Vagina (tissue), 2 donors: ENCODE measurements at regions not wholly inside any gene's neighbourhood (a gene's known extent, or its start where the extent isn't known, plus 50 kb on each side); places are given as distances from the start of the nearest gene placed in this dataset.

ENCODE experiments used
- DNase-seq, 2 donors: peaks; one replicate each; pipeline ENCODE4 v3.0.0-alpha.2; 2017; ENCODE audit errors: extremely low spot score in 2 of 2
- H3K27ac ChIP-seq: fragments of 200-600 bp; sonication (generic); one replicate; pipeline ENCODE4 v1.5.1; 2019
- H3K27me3 ChIP-seq: fragments of 200-600 bp; sonication (generic); one replicate; pipeline ENCODE4 v1.5.1; 2019
- H3K36me3 ChIP-seq, 2 donors: fragments of 200-600 bp; sonication (generic); one replicate each; pipeline ENCODE4 v1.5.1; 2017 to 2019
- H3K4me1 ChIP-seq: fragments of 200-600 bp; sonication (generic); one replicate; pipeline ENCODE4 v1.5.1; 2019
- H3K4me3 ChIP-seq, 2 donors: fragments of 200-600 bp; sonication (generic); 1 replicate in 1 of 2; 2 replicates in 1 of 2; pipeline ENCODE4 v1.5.1; 2016 to 2019
- H3K9me3 ChIP-seq: fragments of 200-600 bp; sonication (generic); one replicate; pipeline ENCODE4 v1.5.1; 2019
- CTCF ChIP-seq, 3 experiments: fragments of 450-650 bp in 2 of 3; fragments of 200-600 bp in 1 of 3; sonication (generic) in 1 of 3; IDR thresholded peaks; one replicate each; pipeline ENCODE4 v1.5.1; 2017 to 2019; ENCODE audit warnings: antibody characterized with exemption in 3 of 3, mild to moderate bottlenecking in 2 of 3, moderate library complexity in 2 of 3
- POLR2A ChIP-seq, 2 donors: fragments of 450-650 bp; IDR thresholded peaks; one replicate each; pipeline ENCODE4 v1.6.1; 2017; ENCODE audit warnings: antibody characterized with exemption in 2 of 2, mild to moderate bottlenecking in 2 of 2, moderate library complexity in 2 of 2
- POLR2AphosphoS5 ChIP-seq, 2 donors: sonication (generic); formaldehyde crosslinking; IDR thresholded peaks; one replicate each; pipeline ENCODE4 v1.9.0; 2017; ENCODE audit warnings: antibody characterized with exemption in 2 of 2, mild to moderate bottlenecking in 2 of 2, low read depth in 1 of 2; ENCODE audit not compliant: insufficient read depth in 1 of 2
- intact Hi-C: fragments of 100-400 bp; cut with DNase I; formaldehyde crosslinking; loops from one replicate; pipeline ENCODE4 v1.15.1; 2023

GRCh38 chr15:98144388-98144787 is 183.9 kb downstream of the ARRDC4 start:
- Histone ChIP-seq H3K4me1 (no peaks in the 10 kb centered on the region), H3K4me3 (no peak overlapping the region), H3K27me3 (no peaks in the 10 kb centered on the region), H3K36me3 (no peaks in the 10 kb centered on the region), H3K27ac (no peak overlapping the region), H3K9me3 (no peaks in the 10 kb centered on the region)
- intact Hi-C loops = no loop called here
- no peak for TF ChIP-seq POLR2AphosphoS5 (IDR thresholded peaks at IDR 0.05; ENCODE audit: insufficient read depth in 1 of 2, low read depth in 1 of 2)
- no peak for TF ChIP-seq CTCF (IDR thresholded peaks at IDR 0.05)
- TF ChIP-seq POLR2A (IDR thresholded peaks at IDR 0.05) = no peak
- DNase-seq = no peak

- H3K4me3 ChIP-seq = no peak overlapping the region
- TF ChIP-seq POLR2AphosphoS5 (IDR thresholded peaks at IDR 0.05; ENCODE audit: insufficient read depth in 1 of 2, low read depth in 1 of 2) = no peak
- no peak for TF ChIP-seq POLR2A (IDR thresholded peaks at IDR 0.05)
- no peak for TF ChIP-seq CTCF (IDR thresholded peaks at IDR 0.05)
- H3K4me1 ChIP-seq = no peaks in the 10 kb centered on the region
- no peaks in the 10 kb centered on the region for H3K27me3 ChIP-seq
- H3K9me3 ChIP-seq = no peaks in the 10 kb centered on the region
- intact Hi-C loops = no loop called here
- H3K36me3 ChIP-seq = no peaks in the 10 kb centered on the region
- DNase-seq = no peak
- no peak overlapping the region for H3K27ac ChIP-seq
These were observed 185.7 kb downstream of the ARRDC4 start for GRCh38 chr15:98146031-98146820.

- no peak for DNase-seq
- Histone ChIP-seq H3K27me3 (no peaks in the 10 kb centered on the region), H3K36me3 (no peaks in the 10 kb centered on the region), H3K9me3 (no peaks in the 10 kb centered on the region), H3K27ac (no peak overlapping the region), H3K4me3 (no peak overlapping the region), H3K4me1 (no peaks in the 10 kb centered on the region)
- intact Hi-C loops = no loop called here
- TF ChIP-seq POLR2AphosphoS5 (IDR thresholded peaks at IDR 0.05; ENCODE audit: insufficient read depth in 1 of 2, low read depth in 1 of 2) (no peak), CTCF (IDR thresholded peaks at IDR 0.05) (no peak), POLR2A (IDR thresholded peaks at IDR 0.05) (no peak)
These were observed 186.9 kb downstream of the ARRDC4 start for GRCh38 chr15:98147415-98147814.

- Histone ChIP-seq H3K4me1 (no peaks in the 10 kb centered on the region), H3K27me3 (no peaks in the 10 kb centered on the region), H3K27ac (no peak overlapping the region), H3K4me3 (no peak overlapping the region), H3K9me3 (no peaks in the 10 kb centered on the region), H3K36me3 (no peaks in the 10 kb centered on the region)
- DNase-seq = no peak
- TF ChIP-seq CTCF (IDR thresholded peaks at IDR 0.05) (no peak), POLR2A (IDR thresholded peaks at IDR 0.05) (no peak), POLR2AphosphoS5 (IDR thresholded peaks at IDR 0.05; ENCODE audit: insufficient read depth in 1 of 2, low read depth in 1 of 2) (no peak)
- intact Hi-C loops = no loop called here
These were observed 189.6 kb downstream of the ARRDC4 start for GRCh38 chr15:98150084-98150483.

- Histone ChIP-seq H3K27me3 (no peaks in the 10 kb centered on the region), H3K36me3 (no peaks in the 10 kb centered on the region), H3K4me1 (no peaks in the 10 kb centered on the region), H3K27ac (no peak overlapping the region), H3K9me3 (no peaks in the 10 kb centered on the region), H3K4me3 (no peak overlapping the region)
- intact Hi-C loops = no loop called here
- no peak for DNase-seq
- TF ChIP-seq POLR2A (IDR thresholded peaks at IDR 0.05) (no peak), POLR2AphosphoS5 (IDR thresholded peaks at IDR 0.05; ENCODE audit: insufficient read depth in 1 of 2, low read depth in 1 of 2) (no peak)
These were observed 190.0 kb downstream of the ARRDC4 start for GRCh38 chr15:98150536-98150935.
